Brain microvascular endothelial cell (primary cell): ENCODE measurements at regions not wholly inside any gene's neighbourhood (a gene's known extent, or its start where the extent isn't known, plus 50 kb on each side); places are given as distances from the start of the nearest gene placed in this dataset.

Experiments used
- DNase-seq: peaks from one replicate; pipeline ENCODE4 v3.0.0-alpha.2; 2020
- H3K27ac ChIP-seq: fragments of 250-450 bp; sonication (Bioruptor Pico); 2 replicates; pipeline ENCODE4 v1.5.1; 2020; ENCODE audit warnings: mild to moderate bottlenecking, moderate library complexity
- H3K27me3 ChIP-seq: fragments of 250-450 bp; sonication (Bioruptor Pico); replicated peaks from 2 replicates; pipeline ENCODE4 v1.5.1; 2020; ENCODE audit warnings: mild to moderate bottlenecking
- H3K36me3 ChIP-seq: fragments of 250-450 bp; sonication (Bioruptor Pico); replicated peaks from 2 replicates; pipeline ENCODE4 v1.5.1; 2020; ENCODE audit warnings: mild to moderate bottlenecking
- H3K4me3 ChIP-seq: 2 replicates; pipeline ENCODE4 v1.5.1; 2011; ENCODE audit warnings: low read depth, mild to moderate bottlenecking, control low read depth, low read length, moderate library complexity
- CTCF ChIP-seq: IDR thresholded peaks from 2 replicates; pipeline ENCODE4 v1.5.1; 2011; ENCODE audit warnings: low read depth, mild to moderate bottlenecking, moderate library complexity, low read length, control low read depth, inconsistent platforms; ENCODE audit errors: missing control alignments
- in situ Hi-C: cut with HindIII; loops from 2 replicates; pipeline ENCODE4 v1.10.0; 2017; ENCODE audit warnings: low sequenced_read_pairs, low pct_ligation_motif_present

GRCh38 chr20:53815509-53815908 lies 221.9 kb upstream of the ZNF217 start:
- H3K4me3 ChIP-seq: no peak overlapping the region
- H3K36me3 ChIP-seq: no peaks in the 10 kb centered on the region
- no peaks in the 10 kb centered on the region for H3K27me3 ChIP-seq
- DNase-seq: no peak
- H3K27ac ChIP-seq: no peak overlapping the region
- TF ChIP-seq CTCF: no peak
- in situ Hi-C loops: no loop called here

DNA sequence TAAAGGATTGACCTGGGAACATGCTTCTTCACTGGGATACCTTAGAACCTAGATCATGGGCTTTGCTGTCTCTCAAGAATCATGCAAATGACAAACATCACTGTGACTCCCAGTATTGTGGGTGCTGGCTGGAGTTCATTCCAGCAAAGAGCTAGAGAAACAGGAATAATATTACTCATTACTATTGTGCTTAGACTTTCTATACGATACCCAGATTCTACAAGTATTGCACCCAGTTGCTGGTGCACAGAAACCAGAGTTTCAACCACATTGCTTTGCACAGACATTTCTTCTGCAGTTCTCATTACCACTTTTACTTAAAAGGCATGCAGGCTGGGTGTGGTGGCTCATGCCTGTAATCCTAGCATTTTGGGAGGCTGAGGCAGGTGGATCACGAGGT lies 220.4 kb upstream of the ZNF217 start:
- no peak overlapping the region for H3K27ac ChIP-seq
- TF ChIP-seq CTCF: no peak
- in situ Hi-C loops: no loop called here
- no peak overlapping the region for H3K4me3 ChIP-seq
- no peak for DNase-seq
- no peaks in the 10 kb centered on the region for H3K36me3 ChIP-seq
- no peaks in the 10 kb centered on the region for H3K27me3 ChIP-seq

DNA sequence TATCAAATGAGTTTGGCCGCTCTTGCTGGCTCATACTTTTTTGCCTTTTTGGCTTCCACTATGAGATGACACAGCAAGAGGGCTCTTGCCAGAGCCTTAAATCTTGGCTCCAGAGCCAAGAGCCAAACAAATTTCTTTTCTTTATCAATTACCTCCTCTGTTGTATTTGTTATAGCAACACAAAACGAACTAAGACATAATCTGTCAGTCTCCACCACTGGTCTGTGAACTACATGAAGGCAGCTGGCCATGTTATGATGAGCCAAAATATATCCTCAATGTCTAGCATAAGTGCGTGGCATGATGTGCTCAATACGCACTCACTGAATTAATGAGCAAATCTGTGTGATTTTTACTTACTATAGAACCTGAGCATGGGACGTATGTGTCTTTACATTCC lies 220.0 kb upstream of the ZNF217 start:
- Histone ChIP-seq H3K27me3 (no peaks in the 10 kb centered on the region), H3K4me3 (no peak overlapping the region), H3K36me3 (no peaks in the 10 kb centered on the region), H3K27ac (no peak overlapping the region)
- TF ChIP-seq CTCF: no peak
- in situ Hi-C loops: no loop called here
- no peak for DNase-seq

- DNase-seq: no peak
- in situ Hi-C loops: no loop called here
- no peaks in the 10 kb centered on the region for H3K36me3 ChIP-seq
- TF ChIP-seq CTCF: no peak
- no peak overlapping the region for H3K4me3 ChIP-seq
- H3K27ac ChIP-seq: no peak overlapping the region
- H3K27me3 ChIP-seq: no peaks in the 10 kb centered on the region
These were observed 217.9 kb upstream of the ZNF217 start for GRCh38 chr20:53811577-53811976.

GRCh38 chr20:53810661-53811355 lies 217.2 kb upstream of the ZNF217 start:
- Histone ChIP-seq H3K36me3 (no peaks in the 10 kb centered on the region), H3K4me3 (no peak overlapping the region), H3K27me3 (no peaks in the 10 kb centered on the region), H3K27ac (no peak overlapping the region)
- in situ Hi-C loops: no loop called here
- no peak for TF ChIP-seq CTCF
- DNase-seq: no peak
